GM12878 (cell line): ENCODE measurements at regions not wholly inside any gene's neighbourhood (a gene's known extent, or its start where the extent isn't known, plus 50 kb on each side); places are given as distances from the start of the nearest gene placed in this dataset.

Source experiments
- ATAC-seq: fragments of 200-7000 bp; cut with Tn5 transposase; 3 replicates; pipeline ENCODE4 v1.9.1; 2020; ENCODE audit warnings: mild to moderate bottlenecking, moderate library complexity
- BruUV-seq: library from RNA; stranded (reverse); fragments of 400-500 nt; replicated peaks from 2 replicates; lab custom pipeline; 2021; lab: Mats Ljungman, UMichigan
- CTCF ChIA-PET: fragments of 300-600 bp; sonication (Branson Sonifier 250); formaldehyde crosslinking; extraction: SDS; loops from one replicate; lab custom pipeline; 2021; ENCODE audit warnings: inconsistent platforms; lab: Yijun Ruan, JAX
- POLR2A ChIA-PET: fragments of 350-600 bp; formaldehyde crosslinking; extraction: SDS; loops from one replicate; lab custom pipeline; 2021; ENCODE audit warnings: inconsistent platforms; lab: Charles Lee
- RAD21 ChIA-PET: fragments of 300-600 bp; sonication (Branson Sonifier 250); formaldehyde crosslinking; loops from one replicate; lab custom pipeline; 2023; ENCODE audit warnings: antibody characterized with exemption; ENCODE audit not compliant: unreplicated experiment; lab: Charles Lee
- SMC1A ChIA-PET: fragments of 300-600 bp; sonication (Branson Sonifier 250); formaldehyde crosslinking; loops from one replicate; lab custom pipeline; 2023; ENCODE audit not compliant: unreplicated experiment, uncharacterized antibody; lab: Charles Lee
- DNase-seq: peaks from one replicate; pipeline ENCODE4 v3.0.0-alpha.2; 2011; ENCODE audit warnings: low read depth, low spot score
- FAIRE-seq: peaks from 3 replicates; lab custom pipeline; 2011; peaks lifted over from hg19 to GRCh38; lab: Jason Lieb, UNC
- H2AFZ ChIP-seq: 2 replicates; pipeline ENCODE4 v1.6.0; 2011; ENCODE audit warnings: low read depth, low read length, control low read depth; ENCODE audit not compliant: control insufficient read depth
- H3K27ac ChIP-seq: 2 replicates; pipeline ENCODE4 v1.5.1; 2011; ENCODE audit warnings: control low read depth; ENCODE audit not compliant: control insufficient read depth, insufficient read depth
- H3K27me3 ChIP-seq, 2 experiments: replicated peaks in 1 of 2; 2 replicates each; pipeline versions ENCODE4 v1.6.0 to v1.6.1; 2011; ENCODE audit warnings: low read length in 1 of 2; ENCODE audit not compliant: control insufficient read depth in 2 of 2, insufficient read depth in 2 of 2
- H3K36me3 ChIP-seq, 2 experiments: 2 replicates each; pipeline ENCODE4 v1.5.1; 2011; ENCODE audit warnings: low read length in 1 of 2; ENCODE audit not compliant: control insufficient read depth in 2 of 2, insufficient read depth in 2 of 2
- H3K4me1 ChIP-seq: 2 replicates; pipeline ENCODE4 v1.6.1; 2011; ENCODE audit warnings: mild to moderate bottlenecking, low read length, moderate library complexity, mixed read lengths; ENCODE audit not compliant: control insufficient read depth, insufficient read depth
- H3K4me2 ChIP-seq: 2 replicates; pipeline ENCODE4 v1.6.0; 2011; ENCODE audit warnings: control low read depth; ENCODE audit not compliant: control insufficient read depth, insufficient read depth
- H3K4me3 ChIP-seq: fragments of 200-600 bp; sonication (generic); 2 replicates; pipeline ENCODE4 v1.5.1; 2016
- H3K79me2 ChIP-seq: 2 replicates; pipeline ENCODE4 v1.6.0; 2011; ENCODE audit warnings: low read length; ENCODE audit not compliant: control insufficient read depth, insufficient read depth
- H3K9ac ChIP-seq: 2 replicates; pipeline ENCODE4 v1.8.0; 2011; ENCODE audit warnings: low read length, control low read depth, mixed read lengths; ENCODE audit not compliant: control insufficient read depth, insufficient read depth
- H3K9me3 ChIP-seq: replicated peaks from 3 replicates; pipeline ENCODE4 v1.5.1; 2011; ENCODE audit warnings: mild to moderate bottlenecking, low read length; ENCODE audit not compliant: control insufficient read depth, insufficient read depth
- H4K20me1 ChIP-seq: 2 replicates; pipeline ENCODE4 v1.6.0; 2011; ENCODE audit not compliant: control insufficient read depth, insufficient read depth
- CUX1 ChIP-seq: IDR thresholded peaks from 2 replicates; pipeline ENCODE4 v1.6.1; 2012; ENCODE audit warnings: improper control_type of control experiment, low read depth, low read length; ENCODE audit not compliant: insufficient replicate concordance
- EZH2 ChIP-seq: IDR thresholded peaks from 2 replicates; pipeline ENCODE4 v1.6.1; 2012; ENCODE audit warnings: low read depth, mild to moderate bottlenecking, control low read depth, inconsistent platforms, low read length, borderline replicate concordance; ENCODE audit not compliant: control insufficient read depth
- KLF5 ChIP-seq: fragments of 450-650 bp; IDR thresholded peaks from 2 replicates; pipeline ENCODE4 v1.6.1; 2014; ENCODE audit warnings: mild to moderate bottlenecking; ENCODE audit not compliant: partially characterized antibody
- MEF2A ChIP-seq: IDR thresholded peaks from 2 replicates; pipeline ENCODE4 v1.6.1; 2011; ENCODE audit warnings: low read depth, mild to moderate bottlenecking, low read length, moderate library complexity; ENCODE audit not compliant: insufficient read depth
- MEF2B ChIP-seq: fragments of 450-650 bp; IDR thresholded peaks from 2 replicates; pipeline ENCODE4 v1.6.1; 2018; ENCODE audit warnings: mild to moderate bottlenecking, moderate library complexity; ENCODE audit not compliant: partially characterized antibody, poor library complexity, severe bottlenecking
- NFXL1 ChIP-seq: fragments of 450-650 bp; IDR thresholded peaks from 2 replicates; pipeline ENCODE4 v1.6.1; 2017; ENCODE audit warnings: antibody characterized with exemption, mild to moderate bottlenecking, borderline replicate concordance
- NR2C2 ChIP-seq: IDR thresholded peaks from 2 replicates; pipeline ENCODE4 v1.6.1; 2011; ENCODE audit warnings: borderline replicate concordance, low read depth; ENCODE audit not compliant: control insufficient read depth, insufficient read length
- RB1 ChIP-seq: fragments of 450-650 bp; formaldehyde crosslinking; IDR thresholded peaks from 2 replicates; pipeline ENCODE4 v1.6.1; 2017; ENCODE audit warnings: mild to moderate bottlenecking, borderline replicate concordance
- SKIL ChIP-seq: fragments of 450-650 bp; IDR thresholded peaks from 2 replicates; pipeline ENCODE4 v1.6.1; 2017; ENCODE audit warnings: mild to moderate bottlenecking, low read depth, inconsistent platforms; ENCODE audit not compliant: poor library complexity, severe bottlenecking
- TCF7 ChIP-seq: IDR thresholded peaks from 2 replicates; pipeline ENCODE4 v1.6.1; 2014; ENCODE audit warnings: antibody characterized with exemption, borderline replicate concordance
- WGBS: methylation state at CpG from one replicate; pipeline ENCODE4 v1.1.6; 2016; ENCODE audit warnings: low lambda C conversion rate; ENCODE audit not compliant: insufficient replicate concordance, insufficient coverage; ENCODE audit errors: missing lambda C conversion rate; 5-methylcytosine and 5-hydroxymethylcytosine counted together
- in situ Hi-C: fragments of 300-500 bp; cut with MboI; formaldehyde crosslinking; loops from 9 replicates; pipeline ENCODE4 v1.14.3; 2018; ENCODE audit warnings: mixed read lengths
- intact Hi-C: fragments of 100-400 bp; cut with micrococcal nuclease; formaldehyde crosslinking; loops from one replicate; pipeline ENCODE4 v1.14.2; 2022; ENCODE audit not compliant: unreplicated experiment
- TF ChIP-seq, protein P1 (sequence below): IDR thresholded peaks from 2 replicates; pipeline ENCODE4 v1.6.1; 2012; ENCODE audit warnings: low read depth, low read length, improper control_type of control experiment
- TF ChIP-seq, protein P2 (sequence below): fragments of 450-650 bp; IDR thresholded peaks from 2 replicates; pipeline ENCODE4 v1.6.1; 2017; ENCODE audit warnings: mild to moderate bottlenecking, moderate library complexity

- H3K4me3 ChIP-seq: no peak overlapping the region
- ChIA-PET SMC1A (no interaction called here), CTCF (no interaction called here), RAD21 (no interaction called here), POLR2A (no interaction called here)
- intact Hi-C loops (no loop called here), in situ Hi-C loops (no loop called here)
- ATAC-seq: no peak
- 46% methylated on average over 9 of the region's 9 CpGs for WGBS
- H4K20me1 ChIP-seq: no peaks in the 10 kb centered on the region
- BruUV-seq: no TSS peak
- no peaks in the 10 kb centered on the region for H3K79me2 ChIP-seq
- H3K27ac ChIP-seq: no peak overlapping the region
- H3K9ac ChIP-seq: no peak overlapping the region
- no peak for DNase-seq
- no peak overlapping the region for H3K4me2 ChIP-seq
- no peak overlapping the region for H2AFZ ChIP-seq
- H3K4me1 ChIP-seq: no peaks in the 10 kb centered on the region
- no peak for FAIRE-seq
- H3K27me3 ChIP-seq: no peaks in the 10 kb centered on the region
- H3K36me3 ChIP-seq: no peaks in the 10 kb centered on the region
- H3K9me3 ChIP-seq: no peaks in the 10 kb centered on the region
- TF ChIP-seq, protein P1, sequence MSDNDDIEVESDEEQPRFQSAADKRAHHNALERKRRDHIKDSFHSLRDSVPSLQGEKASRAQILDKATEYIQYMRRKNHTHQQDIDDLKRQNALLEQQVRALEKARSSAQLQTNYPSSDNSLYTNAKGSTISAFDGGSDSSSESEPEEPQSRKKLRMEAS: no peak
- no peak for TF ChIP-seq TCF7
- TF ChIP-seq CUX1: no peak
- TF ChIP-seq MEF2A: no peak
- TF ChIP-seq MEF2B: no peak
- no peak for TF ChIP-seq NFXL1
- no peak for TF ChIP-seq RB1
- TF ChIP-seq SKIL: no peak
- no peak for TF ChIP-seq EZH2
- TF ChIP-seq, protein P2, sequence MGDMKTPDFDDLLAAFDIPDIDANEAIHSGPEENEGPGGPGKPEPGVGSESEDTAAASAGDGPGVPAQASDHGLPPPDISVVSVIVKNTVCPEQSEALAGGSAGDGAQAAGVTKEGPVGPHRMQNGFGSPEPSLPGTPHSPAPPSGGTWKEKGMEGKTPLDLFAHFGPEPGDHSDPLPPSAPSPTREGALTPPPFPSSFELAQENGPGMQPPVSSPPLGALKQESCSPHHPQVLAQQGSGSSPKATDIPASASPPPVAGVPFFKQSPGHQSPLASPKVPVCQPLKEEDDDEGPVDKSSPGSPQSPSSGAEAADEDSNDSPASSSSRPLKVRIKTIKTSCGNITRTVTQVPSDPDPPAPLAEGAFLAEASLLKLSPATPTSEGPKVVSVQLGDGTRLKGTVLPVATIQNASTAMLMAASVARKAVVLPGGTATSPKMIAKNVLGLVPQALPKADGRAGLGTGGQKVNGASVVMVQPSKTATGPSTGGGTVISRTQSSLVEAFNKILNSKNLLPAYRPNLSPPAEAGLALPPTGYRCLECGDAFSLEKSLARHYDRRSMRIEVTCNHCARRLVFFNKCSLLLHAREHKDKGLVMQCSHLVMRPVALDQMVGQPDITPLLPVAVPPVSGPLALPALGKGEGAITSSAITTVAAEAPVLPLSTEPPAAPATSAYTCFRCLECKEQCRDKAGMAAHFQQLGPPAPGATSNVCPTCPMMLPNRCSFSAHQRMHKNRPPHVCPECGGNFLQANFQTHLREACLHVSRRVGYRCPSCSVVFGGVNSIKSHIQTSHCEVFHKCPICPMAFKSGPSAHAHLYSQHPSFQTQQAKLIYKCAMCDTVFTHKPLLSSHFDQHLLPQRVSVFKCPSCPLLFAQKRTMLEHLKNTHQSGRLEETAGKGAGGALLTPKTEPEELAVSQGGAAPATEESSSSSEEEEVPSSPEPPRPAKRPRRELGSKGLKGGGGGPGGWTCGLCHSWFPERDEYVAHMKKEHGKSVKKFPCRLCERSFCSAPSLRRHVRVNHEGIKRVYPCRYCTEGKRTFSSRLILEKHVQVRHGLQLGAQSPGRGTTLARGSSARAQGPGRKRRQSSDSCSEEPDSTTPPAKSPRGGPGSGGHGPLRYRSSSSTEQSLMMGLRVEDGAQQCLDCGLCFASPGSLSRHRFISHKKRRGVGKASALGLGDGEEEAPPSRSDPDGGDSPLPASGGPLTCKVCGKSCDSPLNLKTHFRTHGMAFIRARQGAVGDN: no peak
- TF ChIP-seq KLF5: no peak
- TF ChIP-seq NR2C2: no peak
Measured at GRCh38 chr18:67789165-67789545, 272.6 kb upstream of the DSEL start.
